ENCODE measurements at regions not wholly inside any gene's neighbourhood (a gene's known extent, or its start where the extent isn't known, plus 50 kb on each side); places are given as distances from the start of the nearest gene placed in this dataset.

GRCh38 chr2:65654496-65654895, 222.1 kb upstream of the SPRED2 start:
- no CpG with 5 or more reads among the region's 3 CpGs for WGBS, 2 experiments (ENCODE audit: extremely low coverage in 2 of 2, insufficient read length in 1 of 2)
- H2AFZ ChIP-seq (replicated peaks; ENCODE audit: low read length, poor library complexity): no peak overlapping the region
- in situ Hi-C loops (cut with MboI; ENCODE audit: low sequenced_read_pairs): no loop called here
- H4K5ac ChIP-seq (ENCODE audit: low read depth, low read length): no peak overlapping the region
- no peak overlapping the region for H3K14ac ChIP-seq (replicated peaks; ENCODE audit: low read depth, low read length)
- H3K9ac ChIP-seq (ENCODE audit: low read depth, low read length): no peak overlapping the region
- H2AK5ac ChIP-seq (ENCODE audit: low read depth, low read length): no peak overlapping the region
- H3K4me1 ChIP-seq (ENCODE audit: control insufficient read depth, insufficient read depth, low read length): peaks cover 5% of the 10 kb centered on the region
- no peak overlapping the region for H3K56ac ChIP-seq (ENCODE audit: extremely low read depth, insufficient read depth, low read length)
- no TSS peak for BruUV-seq (replicated peaks)
- H3K18ac ChIP-seq (ENCODE audit: low read depth, low read length): no peak overlapping the region
- no peaks in the 10 kb centered on the region for H3K9me3 ChIP-seq (ENCODE audit: control insufficient read depth, insufficient read depth, low read length)
- no peak overlapping the region for H4K8ac ChIP-seq (ENCODE audit: low read depth in 2 of 2, low read length in 2 of 2)
- H3K27me3 ChIP-seq (ENCODE audit: control insufficient read depth, insufficient read depth, low read length): peaks cover 43% of the 10 kb centered on the region
- H3K23ac ChIP-seq (ENCODE audit: low read depth, low read length): no peak overlapping the region
- H3K4me2 ChIP-seq (ENCODE audit: low read depth, low read length): no peak overlapping the region
- H2BK15ac ChIP-seq (ENCODE audit: low read depth, low read length): no peak overlapping the region
- TF ChIP-seq RFX5 (IDR thresholded peaks at IDR 0.05; ENCODE audit: low read depth, low read length) (no peak), SMC3 (IDR thresholded peaks at IDR 0.05; ENCODE audit: low read depth, low read length) (no peak), CHD1 (IDR thresholded peaks at IDR 0.05; ENCODE audit: low read depth, low read length) (no peak), RCOR1 (IDR thresholded peaks at IDR 0.05; ENCODE audit: insufficient replicate concordance, low read length) (no peak)
- no peak overlapping the region for H2BK120ac ChIP-seq (ENCODE audit: low read depth, low read length)
- no peak overlapping the region for H3K4ac ChIP-seq (ENCODE audit: low read depth, low read length)
- no peak overlapping the region for H4K91ac ChIP-seq (ENCODE audit: insufficient read depth, low read depth, low read length)
- no peak overlapping the region for H2AK9ac ChIP-seq (replicated peaks; ENCODE audit: low read depth, low read length, poor library complexity)
- no peaks in the 10 kb centered on the region for H3K79me1 ChIP-seq (ENCODE audit: low read depth in 1 of 2, low read length in 2 of 2)
- dilution Hi-C loops (cut with HindIII; ENCODE audit: low sequenced_read_pairs, unreplicated experiment): no loop called here
- no peaks in the 10 kb centered on the region for H3K36me3 ChIP-seq (ENCODE audit: control insufficient read depth, insufficient read depth, low read length)
- H2BK20ac ChIP-seq (ENCODE audit: low read depth, low read length): no peak overlapping the region
- no peak overlapping the region for H3K4me3 ChIP-seq (ENCODE audit: insufficient read depth, low read depth, low read length)
- intact Hi-C loops (cut with micrococcal nuclease): no loop called here
- H2BK5ac ChIP-seq (ENCODE audit: low read depth, low read length, poor library complexity, severe bottlenecking): no peak overlapping the region
- CTCF ChIA-PET: no interaction called here
- DNase-seq: no peak
- no peaks in the 10 kb centered on the region for H4K20me1 ChIP-seq (ENCODE audit: insufficient read depth, low read length)
- POLR2A ChIA-PET (ENCODE audit: unreplicated experiment): no interaction called here
- no peak overlapping the region for H3K27ac ChIP-seq (ENCODE audit: insufficient read depth, low read length)
- H3K9me1 ChIP-seq (ENCODE audit: insufficient read depth, low read length): peaks cover 3% of the 10 kb centered on the region; the same call in 1 of the 2 replicates
- no peak for ATAC-seq (ENCODE audit: low read depth)

All from IMR-90 (cell line).